GOT3 (cell line): ENCODE measurements at regions not wholly inside any gene's neighbourhood (a gene's known extent, or its start where the extent isn't known, plus 50 kb on each side); places are given as distances from the start of the nearest gene placed in this dataset.
"Not testable (repeated sequence)": the region's sequence is repeated elsewhere in the genome, so short reads cannot be mapped to it uniquely, and the experiment has no call there.

Experiments
- DNase-seq: peaks from one replicate; lab custom pipeline; 2025; ENCODE audit warnings: mixed read lengths; lab: John Stamatoyannopoulos, UW

DNA sequence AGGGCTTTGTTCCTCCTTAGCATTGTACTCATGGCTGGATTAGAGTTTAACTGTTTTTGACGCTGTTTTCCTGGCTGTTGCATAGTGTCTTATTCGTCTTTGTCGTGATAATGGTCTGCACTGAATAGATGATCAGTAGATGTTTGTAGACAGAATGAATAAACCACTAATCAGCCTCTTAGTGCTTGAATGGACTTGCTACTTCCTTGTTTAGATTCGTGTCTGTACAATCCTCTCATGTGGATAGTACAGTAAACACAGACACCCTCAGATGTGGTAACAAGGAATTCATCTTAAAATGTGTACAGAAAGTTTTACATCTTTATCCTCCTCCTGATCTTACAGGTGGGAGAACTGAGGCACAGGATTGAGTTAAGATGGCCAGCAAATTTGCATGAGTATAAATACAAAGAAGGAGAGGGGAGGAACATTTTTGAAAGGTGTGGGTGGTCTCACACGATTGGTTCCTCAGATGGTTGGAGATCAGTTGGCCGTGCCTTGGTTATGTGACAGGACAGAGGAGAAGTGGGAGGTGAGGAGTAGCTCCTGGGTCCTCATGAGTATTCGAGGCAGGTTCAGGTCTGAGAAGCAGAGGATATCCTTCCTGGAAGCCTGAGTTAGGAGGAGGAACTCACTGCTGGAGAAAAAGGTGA, 196.0 kb downstream of the KLRB1 start:
- DNase-seq, result not testable (repeated sequence)

DNA sequence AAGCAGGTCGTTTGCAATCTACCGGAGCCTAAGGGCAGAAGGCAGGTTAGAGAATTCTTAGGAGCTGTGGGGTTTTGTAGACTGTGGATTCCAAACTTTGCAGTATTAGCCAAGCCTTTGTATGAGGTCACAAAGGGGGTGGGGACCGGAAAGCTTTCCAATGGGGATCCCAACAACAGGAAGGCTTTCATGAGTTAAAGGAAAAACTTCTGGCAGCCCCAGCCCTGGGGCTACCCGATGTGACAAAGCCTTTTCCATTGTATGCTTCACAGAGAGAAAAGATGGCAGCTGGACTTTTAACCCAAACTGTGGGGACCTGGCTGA, 199.2 kb upstream of the PZP start:
- not testable (repeated sequence) for DNase-seq

DNA sequence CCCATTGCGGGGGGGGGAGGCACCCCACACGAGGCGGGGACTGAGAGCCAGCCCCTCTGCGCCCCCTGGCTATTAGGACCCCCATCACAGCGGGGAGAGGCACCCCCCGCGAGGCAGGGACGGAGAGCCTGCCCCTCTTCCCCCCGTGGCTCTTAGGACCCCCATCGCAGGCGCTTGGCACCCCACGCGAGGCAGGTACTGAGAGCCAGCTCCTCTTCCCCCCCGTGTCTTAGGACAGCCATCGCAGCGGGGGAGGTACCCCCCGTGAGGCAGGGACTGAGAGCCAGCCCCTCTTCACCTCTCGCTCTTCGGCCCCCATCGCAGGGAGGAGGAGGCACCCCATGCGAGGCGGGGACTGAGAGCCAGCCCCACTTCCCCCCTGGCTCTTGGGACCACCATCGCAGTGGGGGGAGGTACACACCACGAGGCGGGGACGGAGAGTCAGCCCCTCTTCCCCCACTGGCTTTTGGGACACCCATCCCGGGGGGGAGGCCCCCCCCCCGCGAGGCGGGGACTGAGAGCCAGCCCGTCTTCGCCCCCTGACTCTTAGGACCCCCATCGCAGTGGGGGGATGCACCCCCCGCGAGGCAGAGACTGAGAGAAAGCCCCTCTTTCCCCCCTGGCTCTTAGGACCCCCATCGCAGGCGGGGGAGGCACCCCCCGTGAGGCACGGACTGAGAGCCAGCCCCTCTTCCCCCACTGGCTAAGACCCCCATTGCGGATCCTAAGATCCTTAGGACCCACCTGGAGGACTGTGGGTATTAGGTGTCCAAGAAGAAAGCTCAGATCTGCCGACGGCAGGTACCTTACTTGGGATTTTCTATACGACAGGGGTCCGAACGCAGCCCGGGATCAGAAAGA, 198.6 kb upstream of the PZP start:
- no peak for DNase-seq

DNA sequence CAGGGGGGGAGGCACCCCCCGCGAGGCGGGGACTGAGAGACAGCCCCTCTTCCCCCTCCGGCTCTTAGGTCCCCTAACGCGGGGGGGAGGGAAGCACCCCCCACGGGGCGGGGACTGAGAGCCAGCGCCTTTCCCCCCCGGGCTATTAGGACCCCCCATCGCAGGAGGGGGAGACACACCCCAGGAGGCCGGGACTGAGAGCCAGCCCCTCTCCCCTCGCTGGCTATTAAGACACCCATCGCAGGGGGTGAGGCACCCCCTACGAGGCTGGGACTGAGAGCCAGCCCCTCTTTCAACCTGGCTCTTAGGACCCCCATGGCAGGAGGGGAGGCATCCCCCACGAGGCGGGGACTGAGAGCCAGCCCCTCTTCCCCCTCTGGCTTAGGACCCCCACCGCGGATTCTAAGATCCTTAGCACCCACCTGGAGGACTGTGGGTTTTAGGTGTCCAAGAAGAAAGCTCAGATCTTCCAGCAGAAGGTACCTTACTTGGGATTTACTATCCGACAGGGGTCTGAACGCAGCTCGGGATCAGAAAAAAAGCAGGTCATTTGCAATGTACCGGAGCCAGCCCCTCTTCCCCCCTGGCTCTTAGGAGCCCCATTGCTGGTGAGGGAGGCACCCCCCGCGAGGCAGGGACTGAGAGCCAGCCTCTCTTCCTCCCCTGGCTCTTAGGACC, 197.8 kb upstream of the PZP start:
- DNase-seq, result no peak

DNA sequence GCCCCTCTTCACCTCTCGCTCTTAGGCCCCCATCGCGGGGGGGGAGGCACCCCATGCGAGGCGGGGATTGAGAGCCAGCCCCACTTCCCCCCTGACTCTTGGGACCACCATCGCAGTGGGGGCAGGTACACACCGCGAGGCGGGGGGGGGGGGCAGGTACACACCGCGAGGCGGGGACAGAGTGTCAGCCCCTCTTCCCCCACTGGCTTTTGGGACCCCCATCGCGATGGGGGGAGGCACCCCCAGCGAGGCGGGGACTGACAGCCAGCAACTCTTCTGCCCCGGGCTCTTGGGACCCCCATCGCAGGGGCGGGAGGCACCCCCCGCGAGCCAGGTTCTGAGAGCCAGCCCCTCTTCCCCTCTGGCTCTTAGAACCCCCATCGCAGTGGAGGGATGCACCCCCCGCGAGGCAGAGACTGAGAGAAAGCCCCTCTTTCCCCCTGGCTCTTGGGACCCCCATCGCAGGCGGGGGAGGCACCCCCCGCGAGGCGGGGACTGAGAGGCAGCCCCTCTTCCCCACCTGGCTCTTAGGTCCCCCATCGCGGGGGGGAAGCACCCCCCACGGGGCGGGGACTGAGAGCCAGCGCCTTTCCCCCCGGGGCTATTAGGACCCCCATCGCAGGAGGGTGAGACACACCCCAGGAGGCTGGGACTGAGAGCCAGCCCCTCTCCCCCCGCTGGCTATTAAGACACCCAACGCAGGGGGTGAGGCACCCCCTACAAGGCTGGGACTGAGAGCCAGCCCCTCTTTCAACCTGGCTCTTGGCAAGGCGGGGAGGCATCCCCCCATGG, 196.5 kb upstream of the PZP start:
- no peak for DNase-seq

DNA sequence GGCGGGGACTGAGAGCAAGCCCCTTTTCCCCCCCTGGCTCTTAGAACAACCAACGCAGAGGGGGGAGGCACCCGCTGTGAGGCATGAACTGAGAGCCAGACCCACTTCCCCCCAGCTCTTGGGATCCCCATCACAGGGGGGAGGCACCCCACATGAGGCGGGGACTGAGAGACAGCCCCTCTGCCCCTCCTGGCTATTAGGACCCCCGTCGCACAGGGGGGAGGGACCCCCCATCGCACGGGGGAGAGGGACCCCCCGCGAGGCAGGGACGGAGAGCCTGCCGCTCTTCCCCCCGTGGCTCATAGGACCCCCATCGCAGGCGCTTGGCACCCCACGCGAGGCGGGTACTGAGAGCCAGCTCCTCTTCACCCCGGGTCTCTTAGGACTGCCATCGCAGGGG, 195.8 kb upstream of the PZP start:
- DNase-seq, result no peak

DNA sequence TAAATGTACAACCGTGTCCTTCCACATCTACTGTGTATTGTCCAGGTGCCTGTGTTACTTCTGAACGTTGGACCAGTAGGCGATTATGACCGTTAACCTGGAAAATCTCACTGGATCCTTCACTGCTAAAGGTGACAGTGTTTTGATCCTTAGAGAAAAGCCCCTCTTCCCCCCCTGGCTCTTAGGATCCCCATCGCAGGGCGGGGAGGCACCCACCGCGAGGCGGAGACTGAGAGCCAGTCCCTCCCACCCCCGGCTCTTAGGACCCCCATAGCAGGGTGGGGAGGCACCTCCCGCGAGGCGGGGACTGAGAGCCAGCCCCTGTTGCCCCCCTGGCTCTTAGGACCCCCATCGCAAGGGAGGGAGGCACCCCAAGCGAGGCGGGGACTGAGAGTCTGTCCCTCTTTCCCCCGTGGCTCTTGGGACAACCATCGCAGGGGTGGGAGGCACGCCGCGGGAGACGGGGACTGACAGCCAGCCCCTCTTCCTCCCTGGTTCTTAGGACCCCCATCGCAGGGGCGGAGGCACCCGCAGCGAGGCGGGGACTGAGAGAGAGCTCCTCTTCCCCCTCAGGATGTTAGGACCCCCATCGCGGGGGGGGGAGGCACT, 194.3 kb upstream of the PZP start:
- not testable (repeated sequence) for DNase-seq

DNA sequence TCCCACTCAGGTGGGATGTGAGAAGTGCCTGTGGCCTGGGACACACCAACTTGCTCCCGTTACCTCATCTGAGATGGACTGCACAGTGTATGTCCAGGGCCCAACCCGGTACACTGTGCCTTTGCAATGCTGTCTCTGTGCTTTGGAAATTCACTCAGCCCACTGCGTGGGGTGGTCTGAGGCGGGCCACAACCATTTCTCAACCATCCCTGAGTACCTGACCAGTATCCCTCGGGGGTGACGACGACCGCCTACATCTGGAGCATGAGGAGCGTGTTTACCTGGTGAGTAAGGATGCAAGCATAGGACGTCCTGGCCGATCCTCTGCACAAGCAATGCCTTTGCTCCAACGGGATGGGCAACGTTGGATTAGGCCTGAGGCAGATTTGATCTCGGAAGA, 188.2 kb upstream of the PZP start:
- DNase-seq, result not testable (repeated sequence)

DNA sequence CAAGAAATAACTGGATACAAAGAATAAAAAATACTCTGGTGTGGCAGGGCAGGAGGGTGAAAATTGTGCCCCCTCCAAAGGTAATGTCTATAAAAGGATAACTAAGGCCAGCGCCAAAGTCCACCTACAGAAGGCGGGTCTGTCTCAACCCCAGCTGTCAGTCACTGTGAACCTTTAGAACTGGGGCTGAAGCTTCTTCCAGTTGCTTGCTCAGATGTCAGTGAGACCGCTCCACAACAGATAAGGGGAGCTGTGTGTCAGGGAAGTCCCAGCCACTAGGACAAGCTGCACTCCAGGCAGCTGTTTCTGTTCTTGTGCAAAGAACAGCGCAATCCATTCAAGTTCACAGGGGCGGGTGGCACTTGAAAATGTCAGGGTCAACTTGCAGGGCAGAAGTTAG, 187.0 kb upstream of the PZP start:
- DNase-seq, result not testable (repeated sequence)

DNA sequence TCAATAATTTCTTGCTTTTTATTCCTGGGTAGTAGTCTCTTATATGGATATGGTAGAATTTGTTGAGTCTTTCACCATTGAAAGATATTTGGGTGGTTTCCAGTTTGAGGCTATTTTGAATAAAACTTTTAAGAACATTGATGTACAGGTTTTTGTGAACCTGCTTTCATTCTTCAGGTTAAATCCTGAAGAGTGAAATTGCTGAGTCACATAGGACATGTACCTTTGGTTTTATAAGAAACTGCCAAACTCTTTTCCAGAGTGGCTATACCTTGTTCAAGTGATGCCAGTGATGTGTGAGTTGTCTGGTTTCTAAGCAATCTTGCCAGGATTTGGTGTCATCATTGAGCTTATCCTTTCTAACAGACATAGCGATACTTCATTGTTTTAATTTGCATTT, 184.6 kb upstream of the PZP start:
- no peak for DNase-seq

DNA sequence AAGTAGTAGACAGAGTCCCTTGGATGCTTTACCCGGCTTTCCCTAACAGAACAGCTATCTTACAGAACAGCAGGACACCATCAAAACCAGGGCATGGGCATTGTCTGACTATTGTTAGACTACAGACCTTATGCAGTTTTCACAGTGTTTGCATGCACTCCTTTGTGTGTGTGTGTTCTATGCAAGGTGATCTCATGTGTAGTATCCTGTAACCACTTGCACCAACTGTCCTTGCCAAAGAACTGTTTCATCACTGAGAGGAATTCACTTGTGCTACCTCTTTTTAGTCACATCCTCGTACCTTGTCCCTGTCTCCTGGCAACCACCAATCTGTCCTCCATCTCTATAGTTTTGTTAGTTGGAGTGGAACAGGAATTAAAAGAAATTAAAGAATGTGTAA, 183.6 kb upstream of the PZP start:
- no peak for DNase-seq

DNA sequence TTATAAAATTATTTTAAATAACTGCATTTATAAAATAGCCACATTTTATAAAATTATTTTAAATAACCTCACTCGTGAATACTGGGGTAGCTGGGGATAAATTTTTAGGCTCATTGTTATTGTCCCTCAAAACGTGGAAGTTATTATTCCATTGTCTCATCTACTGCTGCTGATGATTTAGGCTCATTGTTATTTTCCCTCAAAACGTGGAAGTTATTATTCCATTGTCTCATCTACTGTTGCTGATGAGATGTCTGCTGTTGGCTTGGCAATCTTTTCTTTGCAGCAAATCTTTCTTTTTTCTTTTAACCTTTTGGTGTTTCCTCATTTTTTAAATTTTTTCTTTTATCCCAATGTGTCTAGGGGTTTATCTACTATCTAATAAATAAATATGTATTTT, 182.6 kb upstream of the PZP start:
- DNase-seq, result no peak

DNA sequence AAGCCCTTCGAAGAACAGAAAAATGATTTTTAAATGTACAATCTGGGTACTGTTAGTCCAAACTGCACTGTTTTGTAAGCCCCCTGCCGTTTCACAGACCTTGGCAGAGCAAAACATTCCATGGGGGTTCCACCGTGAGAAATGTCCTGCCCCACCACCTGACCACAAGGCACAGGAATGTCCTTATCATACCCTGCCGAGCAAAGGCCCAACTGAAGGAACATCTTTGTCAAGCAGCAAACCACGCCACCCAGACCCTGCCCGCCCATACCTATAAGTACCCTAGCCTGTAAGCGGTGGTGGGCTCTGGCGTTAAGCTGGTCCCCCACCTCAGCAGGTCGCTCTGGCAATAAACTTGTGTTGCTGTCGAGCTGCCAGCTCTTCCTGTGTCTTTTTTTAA, 181.6 kb upstream of the PZP start:
- no peak for DNase-seq

DNA sequence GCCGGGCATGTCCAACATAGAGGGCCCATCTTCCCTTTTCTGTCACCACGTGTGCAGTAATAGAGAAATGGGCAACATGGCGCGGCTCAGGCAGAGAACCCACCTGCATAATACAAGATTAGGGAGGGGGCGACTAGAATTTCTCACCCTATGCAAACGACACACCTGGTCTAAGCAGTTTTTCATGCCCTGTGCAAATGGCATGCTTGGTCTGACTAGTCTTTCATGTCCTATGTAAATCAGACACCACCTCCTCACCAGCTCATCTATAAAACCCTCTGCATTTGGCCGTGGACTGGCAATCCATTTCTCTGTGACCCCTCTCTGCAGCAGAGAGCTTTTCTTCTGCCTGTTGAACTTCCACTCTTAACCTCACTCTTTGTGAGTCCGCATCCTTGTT, 180.2 kb upstream of the PZP start:
- DNase-seq, result no peak

DNA sequence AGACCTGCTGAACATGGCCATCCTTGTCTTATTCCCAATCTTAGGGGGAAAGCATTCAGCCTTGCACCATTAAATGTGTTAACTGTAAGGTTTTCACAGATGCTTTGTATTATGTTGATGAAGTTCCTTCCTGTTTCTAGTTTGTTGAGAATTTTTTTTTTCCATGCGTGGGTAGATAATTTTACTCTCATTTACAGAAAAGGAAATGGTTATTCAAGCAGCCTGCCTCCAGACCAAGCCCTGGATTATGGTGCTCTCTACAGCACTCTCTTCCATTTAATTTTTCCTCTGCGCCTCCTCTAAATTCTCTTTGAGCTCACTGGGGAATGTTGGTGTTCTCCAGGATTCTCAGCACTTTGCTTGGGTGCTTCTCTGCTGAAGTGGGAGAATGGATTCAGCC, 179.3 kb upstream of the PZP start:
- DNase-seq, result no peak

DNA sequence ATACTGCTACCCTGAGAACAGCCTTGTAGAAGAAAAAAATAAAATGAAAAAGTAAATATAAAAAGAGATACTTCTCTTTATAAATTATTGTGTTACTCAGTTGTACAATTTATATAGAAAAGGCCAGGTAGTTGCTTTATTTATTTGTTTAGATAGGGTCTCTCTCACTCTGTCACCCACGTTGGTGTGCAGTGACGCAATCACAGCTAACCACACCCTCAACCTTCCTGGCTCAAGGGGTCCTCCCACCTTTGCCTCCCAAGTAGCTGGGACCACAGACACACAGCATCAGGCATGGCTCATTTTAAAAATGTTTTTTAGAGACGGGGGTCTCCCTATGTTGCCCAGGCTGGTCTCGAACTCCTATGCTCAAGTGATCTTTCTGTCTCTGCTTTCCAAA, 175.4 kb upstream of the PZP start:
- DNase-seq, result no peak

DNA sequence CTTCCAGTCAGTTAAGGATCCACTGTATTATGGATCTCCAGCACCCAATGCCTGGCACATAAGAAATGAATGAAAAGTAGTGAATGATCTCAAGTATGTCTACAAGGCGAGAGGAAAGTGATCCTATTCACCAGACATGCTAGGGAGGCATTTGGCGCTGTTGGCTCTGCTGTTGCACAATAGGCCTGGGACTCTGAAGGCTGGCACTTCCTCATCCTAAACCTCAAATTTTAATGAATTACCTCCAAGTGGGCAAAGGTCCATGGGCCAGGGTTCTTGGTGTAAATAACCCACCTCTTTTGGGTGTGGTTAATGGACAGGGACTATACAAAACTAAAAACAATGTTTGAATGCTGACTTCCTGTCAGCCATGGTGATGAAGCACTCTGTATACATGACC, 173.4 kb upstream of the PZP start:
- DNase-seq, result no peak

DNA sequence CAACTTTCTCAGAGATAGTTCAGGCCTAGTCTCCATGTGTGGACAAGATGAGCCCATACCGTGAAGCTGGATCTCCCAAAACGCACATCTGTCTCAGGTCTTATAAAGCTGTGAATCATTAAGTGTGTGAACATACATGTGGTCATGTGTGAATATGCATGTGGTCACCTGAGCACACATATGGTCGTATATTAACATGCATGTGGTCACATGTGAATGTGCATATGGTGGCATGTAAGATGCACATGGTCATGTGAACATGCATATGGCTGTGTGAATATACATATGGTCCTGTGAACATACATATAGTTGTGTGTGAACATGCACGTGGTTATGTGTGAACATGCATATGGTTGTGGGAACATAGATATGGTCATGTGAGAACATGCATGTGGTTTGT, 172.5 kb upstream of the PZP start:
- no peak for DNase-seq

DNA sequence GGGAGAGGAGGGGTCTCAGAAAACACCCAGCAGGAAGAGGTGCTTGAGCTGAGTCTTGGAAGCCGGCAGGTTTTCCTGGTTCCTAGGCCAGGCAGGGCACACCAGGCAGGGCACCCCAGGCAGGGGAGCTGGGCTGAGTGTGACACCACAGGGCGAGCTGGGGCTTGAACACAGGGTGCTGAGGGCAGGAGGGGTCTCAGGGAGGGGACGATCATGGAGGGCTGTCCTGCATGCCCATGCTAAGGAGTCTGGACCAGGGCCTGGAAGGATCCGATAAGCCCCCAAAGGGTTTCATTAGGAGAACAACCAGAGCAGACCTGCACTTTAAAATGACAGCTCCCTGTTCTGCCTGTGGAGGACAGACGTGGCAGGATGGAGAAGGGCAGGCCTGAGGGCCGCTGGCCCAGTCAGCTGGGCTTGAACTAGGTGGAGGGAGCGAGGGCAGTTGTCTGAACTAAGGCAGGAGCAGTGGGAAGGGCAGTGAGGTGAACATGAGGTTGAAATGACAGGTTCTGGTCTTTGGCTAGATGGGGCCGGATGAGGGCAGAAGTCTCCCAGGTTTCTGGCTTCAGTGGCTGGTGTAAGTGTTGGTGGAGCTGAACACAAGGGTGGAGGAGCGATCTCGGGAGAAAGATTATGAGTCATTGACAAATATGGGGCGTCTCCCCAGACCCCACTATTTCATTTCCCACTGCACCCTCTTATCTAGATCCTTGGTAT, 171.0 kb upstream of the PZP start:
- no peak for DNase-seq

DNA sequence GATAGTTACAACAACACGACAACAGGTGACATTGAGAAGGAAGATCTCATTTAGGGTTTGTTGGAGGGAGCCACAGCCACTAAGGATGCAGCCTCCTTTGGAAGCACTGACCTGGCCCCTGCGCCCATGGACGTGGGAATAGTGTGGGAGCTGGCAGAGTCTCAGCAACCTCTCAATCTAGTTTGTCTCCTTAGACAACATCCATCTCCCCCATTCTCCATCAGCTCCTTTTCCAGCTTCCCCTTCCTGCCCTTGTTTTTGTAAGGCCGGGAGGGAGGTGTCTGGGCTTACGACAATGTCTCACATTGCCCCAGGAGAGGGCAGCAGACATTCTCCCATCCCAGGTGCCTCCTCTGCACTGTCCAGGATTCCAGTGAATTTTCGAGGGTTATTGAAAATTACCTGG, 170.2 kb upstream of the PZP start:
- no peak for DNase-seq

DNA sequence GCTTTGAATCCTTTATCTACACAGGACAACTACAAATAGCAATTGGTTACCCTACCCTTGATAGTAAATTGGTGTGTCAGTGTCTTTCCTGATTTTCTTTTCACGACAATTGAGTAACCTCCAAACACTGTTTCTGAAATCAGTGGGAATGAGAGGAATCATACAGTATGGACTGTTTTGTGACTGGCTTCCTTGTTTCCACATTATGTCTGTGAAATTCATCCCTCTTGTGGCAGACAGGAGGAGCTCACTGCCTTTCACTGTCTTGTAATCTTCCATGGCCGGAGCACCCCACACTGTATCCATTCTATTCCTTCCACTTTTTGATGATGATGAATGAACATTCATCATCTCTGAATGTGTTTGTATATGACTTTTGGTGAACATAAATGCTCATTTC, 164.0 kb upstream of the PZP start:
- no peak for DNase-seq
